GM21515 (cell line): ENCODE measurements at regions not wholly inside any gene's neighbourhood (a gene's known extent, or its start where the extent isn't known, plus 50 kb on each side); places are given as distances from the start of the nearest gene placed in this dataset.

Source experiments
- ATAC-seq: cut with Tn5 transposase; IDR thresholded peaks from one replicate; pipeline ENCODE4 v1.9.1; 2021; ENCODE audit not compliant: unreplicated experiment

- peak; percentile 53 for ATAC-seq
Observed at GRCh38 chr2:88832311-88832991, 141.0 kb downstream of the RPIA start.

DNA sequence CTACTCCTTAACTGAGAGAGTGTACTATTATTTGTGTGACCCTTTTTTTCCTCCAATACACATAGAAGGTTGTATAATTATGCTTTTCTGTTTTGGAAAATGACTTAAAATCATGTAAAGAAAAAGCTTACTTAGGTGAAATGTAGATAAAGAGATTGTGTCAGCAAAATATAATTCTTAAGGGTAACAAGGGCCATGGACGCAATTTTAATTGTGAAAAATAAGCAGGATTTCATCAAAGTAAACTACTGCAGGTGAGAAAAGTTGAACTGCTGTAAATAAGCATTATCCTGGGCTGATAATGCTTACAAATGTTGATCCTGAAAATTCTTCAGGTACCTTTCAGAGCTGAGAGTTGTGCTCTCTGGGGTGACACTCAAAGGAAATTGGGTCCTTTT lies 141.5 kb downstream of the RPIA start:
- ATAC-seq: no peak

- ATAC-seq: no peak
Observed at GRCh38 chr2:88834376-88834775, 142.9 kb downstream of the RPIA start.

DNA sequence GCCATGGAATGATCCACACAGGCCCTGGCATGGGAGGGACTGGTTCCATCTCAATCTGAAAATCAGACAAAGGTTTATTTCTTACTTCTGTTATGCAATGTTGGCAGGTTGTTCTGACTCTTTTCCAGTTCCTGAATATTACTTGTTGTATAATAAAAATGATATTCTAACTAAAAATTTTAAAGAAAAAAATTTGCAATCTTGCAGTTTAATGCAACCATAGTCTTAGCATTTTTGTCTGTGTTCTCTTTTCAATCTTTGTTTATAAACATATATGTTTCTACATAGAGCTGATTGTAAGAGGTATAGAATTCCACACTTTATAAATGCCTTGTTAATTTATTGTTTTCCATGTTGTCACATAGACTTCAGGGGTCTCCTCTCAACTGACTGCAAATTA lies 143.4 kb downstream of the RPIA start:
- no peak for ATAC-seq

- ATAC-seq: no peak
Observed at GRCh38 chr2:88835726-88836125, 144.3 kb downstream of the RPIA start.

GRCh38 chr2:88836351-88836750 lies 144.9 kb downstream of the RPIA start:
- no peak for ATAC-seq

- ATAC-seq: no peak
Observed at GRCh38 chr2:88837511-88838160, 146.2 kb downstream of the RPIA start.

DNA sequence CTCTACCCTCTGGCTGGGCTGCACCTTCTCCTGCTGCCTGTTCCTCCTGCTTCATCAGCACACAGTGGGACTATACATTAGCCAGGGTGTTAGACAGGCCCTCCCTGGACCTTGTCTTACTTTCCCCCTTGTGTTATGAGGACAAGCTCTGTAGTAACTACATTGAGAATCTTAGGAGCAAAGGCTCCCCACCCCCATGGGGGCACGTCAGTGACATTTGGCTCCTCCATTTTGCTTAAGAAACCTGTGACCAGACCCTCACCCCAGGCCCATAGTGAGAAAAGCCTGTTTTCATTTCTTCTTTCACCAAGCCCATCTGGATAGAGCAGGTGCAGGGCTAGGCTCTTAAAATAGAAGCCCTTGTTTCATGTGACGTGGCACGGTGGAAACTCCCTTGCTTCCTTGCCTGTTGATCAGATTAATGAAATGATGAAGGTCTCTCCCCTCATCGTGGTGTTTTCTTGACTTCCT lies 146.7 kb downstream of the RPIA start:
- peak; percentile 78 for ATAC-seq

- ATAC-seq: no peak
Observed at GRCh38 chr2:88841224-88841929, 149.9 kb downstream of the RPIA start.

DNA sequence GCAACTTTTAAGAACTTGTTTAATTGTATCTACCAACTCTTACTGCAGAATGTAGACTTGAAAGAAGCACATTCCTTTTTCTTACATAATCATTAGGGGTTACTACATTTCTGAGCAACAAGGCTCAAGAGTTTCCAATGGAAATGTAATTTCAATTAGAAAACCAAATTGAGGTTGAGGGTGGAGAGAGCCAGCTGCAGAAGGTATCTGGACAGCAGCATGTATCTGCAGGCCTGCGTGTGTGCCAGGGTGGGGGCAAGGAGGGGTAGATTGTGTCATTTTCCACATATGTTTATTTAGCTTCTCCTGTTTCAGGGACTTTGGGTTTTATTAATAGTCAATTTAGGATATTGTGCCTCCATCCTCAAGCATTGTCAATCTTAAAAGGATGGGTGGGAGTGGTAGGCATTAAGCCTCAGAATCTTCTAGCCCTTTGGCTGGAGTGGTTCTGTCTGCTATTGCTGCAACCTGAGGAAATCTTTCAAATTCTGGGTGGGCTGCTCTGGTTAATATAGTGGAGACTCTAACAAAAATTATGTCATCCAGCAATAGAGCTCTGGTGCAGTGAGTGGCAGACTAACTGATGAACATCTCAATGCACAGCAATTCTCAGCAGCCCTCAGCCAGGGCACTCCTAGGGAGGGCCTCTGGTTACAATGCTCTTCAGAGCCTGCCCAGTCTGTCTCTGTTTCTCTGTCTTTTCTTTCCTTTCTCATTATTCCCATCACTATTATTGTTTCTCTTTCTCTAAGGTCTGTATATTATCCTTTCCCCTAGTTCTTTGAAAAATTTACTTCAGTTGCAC lies 151.4 kb downstream of the RPIA start:
- ATAC-seq: no peak

GRCh38 chr2:88843651-88844050 lies 152.2 kb downstream of the RPIA start:
- no peak for ATAC-seq

- no peak for ATAC-seq
Observed at GRCh38 chr2:88844960-88845359, 153.5 kb downstream of the RPIA start.

GRCh38 chr2:88845772-88846661 lies 154.5 kb downstream of the RPIA start:
- ATAC-seq: peak; percentile 86

GRCh38 chr2:88852753-88853402 lies 161.4 kb downstream of the RPIA start:
- ATAC-seq: no peak

DNA sequence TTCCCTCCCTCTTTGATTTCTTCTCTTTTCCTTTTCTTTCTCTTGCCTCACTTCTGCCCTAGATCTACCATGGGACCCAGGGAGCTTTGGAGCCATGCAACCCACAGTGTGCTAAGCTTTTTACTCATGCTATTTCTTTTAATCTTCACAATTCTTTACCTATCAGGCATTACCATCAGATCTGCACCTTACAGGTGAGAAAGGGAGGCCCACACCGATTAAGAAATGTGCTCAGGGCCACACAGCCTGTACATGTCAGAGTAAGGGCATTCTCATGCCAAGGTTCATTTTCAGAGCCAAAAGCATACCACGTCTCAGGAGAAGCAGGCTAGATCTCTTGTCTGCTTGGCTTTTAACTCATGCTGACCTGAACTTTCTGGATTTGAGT lies 161.9 kb downstream of the RPIA start:
- no peak for ATAC-seq

DNA sequence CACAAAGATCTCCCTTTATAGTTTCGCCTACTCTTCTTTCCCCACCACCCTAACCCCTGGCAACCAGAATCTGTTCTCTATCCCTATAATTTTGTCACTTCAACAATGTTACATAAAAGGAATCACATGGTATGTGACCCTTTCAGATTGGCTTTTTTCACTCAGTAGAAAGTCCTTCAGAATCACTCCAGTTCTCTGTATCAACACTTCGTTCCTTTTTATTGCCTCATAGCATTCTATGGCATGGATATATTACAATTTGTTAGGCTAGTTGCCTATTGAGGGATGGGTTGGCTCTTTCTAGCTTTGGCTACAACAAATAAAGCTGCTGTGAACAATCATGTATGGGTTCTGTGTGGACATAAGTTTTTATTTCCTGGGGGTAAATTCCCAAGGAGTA lies 163.1 kb downstream of the RPIA start:
- ATAC-seq: no peak

GRCh38 chr2:88855620-88856408 lies 164.3 kb downstream of the RPIA start:
- ATAC-seq: peak; percentile 35

DNA sequence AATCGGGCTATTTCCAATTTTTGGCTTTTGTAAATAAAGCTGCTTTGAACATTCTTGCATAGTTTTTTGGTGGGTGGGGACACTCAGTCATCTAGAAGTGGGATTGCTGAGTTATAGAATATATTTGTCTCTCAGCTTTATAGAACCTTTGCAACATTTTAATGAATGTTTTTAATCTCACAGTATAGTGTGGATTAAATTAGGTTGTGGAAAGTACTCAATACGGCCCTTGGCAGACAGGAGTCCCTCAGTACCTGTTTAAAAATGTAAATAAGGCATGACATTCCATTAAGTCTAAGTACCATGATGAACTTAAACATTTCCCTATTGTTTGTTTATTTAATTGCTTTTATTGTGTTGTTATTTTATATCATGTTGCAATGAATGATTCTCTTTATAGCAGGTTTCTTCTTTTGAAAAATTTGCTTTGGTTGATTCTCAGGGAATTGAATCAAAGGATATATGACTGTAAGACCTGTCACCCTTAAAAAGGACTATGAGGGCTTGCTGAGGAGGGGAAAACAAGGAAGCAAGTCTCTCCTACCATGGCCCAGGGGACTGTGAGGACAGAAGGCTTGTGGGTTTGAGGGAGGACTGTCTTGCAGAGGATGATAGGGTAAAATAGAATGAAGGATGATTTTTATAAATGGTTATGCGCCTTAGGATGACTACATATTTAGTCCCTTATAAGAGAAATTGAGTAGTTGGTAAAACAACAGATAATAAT lies 165.1 kb downstream of the RPIA start:
- peak; percentile 9 for ATAC-seq
